GM12878 (cell line): ENCODE measurements at regions not wholly inside any gene's neighbourhood (a gene's known extent, or its start where the extent isn't known, plus 50 kb on each side); places are given as distances from the start of the nearest gene placed in this dataset.

ENCODE experiments used
- ATAC-seq: fragments of 200-7000 bp; cut with Tn5 transposase; 3 replicates; pipeline ENCODE4 v1.9.1; 2020; ENCODE audit warnings: mild to moderate bottlenecking, moderate library complexity
- BruUV-seq: library from RNA; stranded (reverse); fragments of 400-500 nt; replicated peaks from 2 replicates; lab custom pipeline; 2021; lab: Mats Ljungman, UMichigan
- CTCF ChIA-PET: fragments of 300-600 bp; sonication (Branson Sonifier 250); formaldehyde crosslinking; extraction: SDS; loops from one replicate; lab custom pipeline; 2021; ENCODE audit warnings: inconsistent platforms; lab: Yijun Ruan, JAX
- POLR2A ChIA-PET: fragments of 350-600 bp; formaldehyde crosslinking; extraction: SDS; loops from one replicate; lab custom pipeline; 2021; ENCODE audit warnings: inconsistent platforms; lab: Charles Lee
- RAD21 ChIA-PET: fragments of 300-600 bp; sonication (Branson Sonifier 250); formaldehyde crosslinking; loops from one replicate; lab custom pipeline; 2023; ENCODE audit warnings: antibody characterized with exemption; ENCODE audit not compliant: unreplicated experiment; lab: Charles Lee
- SMC1A ChIA-PET: fragments of 300-600 bp; sonication (Branson Sonifier 250); formaldehyde crosslinking; loops from one replicate; lab custom pipeline; 2023; ENCODE audit not compliant: unreplicated experiment, uncharacterized antibody; lab: Charles Lee
- DNase-seq: peaks from one replicate; pipeline ENCODE4 v3.0.0-alpha.2; 2011; ENCODE audit warnings: low read depth, low spot score
- FAIRE-seq: peaks from 3 replicates; lab custom pipeline; 2011; peaks lifted over from hg19 to GRCh38; lab: Jason Lieb, UNC
- H2AFZ ChIP-seq: 2 replicates; pipeline ENCODE4 v1.6.0; 2011; ENCODE audit warnings: low read depth, low read length, control low read depth; ENCODE audit not compliant: control insufficient read depth
- H3K27ac ChIP-seq: 2 replicates; pipeline ENCODE4 v1.5.1; 2011; ENCODE audit warnings: control low read depth; ENCODE audit not compliant: control insufficient read depth, insufficient read depth
- H3K27me3 ChIP-seq, 2 experiments: replicated peaks in 1 of 2; 2 replicates each; pipeline versions ENCODE4 v1.6.0 to v1.6.1; 2011; ENCODE audit warnings: low read length in 1 of 2; ENCODE audit not compliant: control insufficient read depth in 2 of 2, insufficient read depth in 2 of 2
- H3K36me3 ChIP-seq, 2 experiments: 2 replicates each; pipeline ENCODE4 v1.5.1; 2011; ENCODE audit warnings: low read length in 1 of 2; ENCODE audit not compliant: control insufficient read depth in 2 of 2, insufficient read depth in 2 of 2
- H3K4me1 ChIP-seq: 2 replicates; pipeline ENCODE4 v1.6.1; 2011; ENCODE audit warnings: mild to moderate bottlenecking, low read length, moderate library complexity, mixed read lengths; ENCODE audit not compliant: control insufficient read depth, insufficient read depth
- H3K4me2 ChIP-seq: 2 replicates; pipeline ENCODE4 v1.6.0; 2011; ENCODE audit warnings: control low read depth; ENCODE audit not compliant: control insufficient read depth, insufficient read depth
- H3K4me3 ChIP-seq: fragments of 200-600 bp; sonication (generic); 2 replicates; pipeline ENCODE4 v1.5.1; 2016
- H3K79me2 ChIP-seq: 2 replicates; pipeline ENCODE4 v1.6.0; 2011; ENCODE audit warnings: low read length; ENCODE audit not compliant: control insufficient read depth, insufficient read depth
- H3K9ac ChIP-seq: 2 replicates; pipeline ENCODE4 v1.8.0; 2011; ENCODE audit warnings: low read length, control low read depth, mixed read lengths; ENCODE audit not compliant: control insufficient read depth, insufficient read depth
- H3K9me3 ChIP-seq: replicated peaks from 3 replicates; pipeline ENCODE4 v1.5.1; 2011; ENCODE audit warnings: mild to moderate bottlenecking, low read length; ENCODE audit not compliant: control insufficient read depth, insufficient read depth
- H4K20me1 ChIP-seq: 2 replicates; pipeline ENCODE4 v1.6.0; 2011; ENCODE audit not compliant: control insufficient read depth, insufficient read depth
- CREB1 ChIP-seq: IDR thresholded peaks from 2 replicates; pipeline ENCODE4 v1.6.1; 2012; ENCODE audit warnings: low read depth, mild to moderate bottlenecking, inconsistent platforms
- GABPA ChIP-seq: IDR thresholded peaks from 2 replicates; pipeline ENCODE4 v1.6.1; 2014; ENCODE audit warnings: antibody characterized with exemption, low read depth, mild to moderate bottlenecking, inconsistent platforms
- RAD21 ChIP-seq: IDR thresholded peaks from 2 replicates; pipeline ENCODE4 v1.6.1; 2011; ENCODE audit warnings: mild to moderate bottlenecking, low read depth, low read length, moderate library complexity; ENCODE audit not compliant: insufficient read depth
- RUNX3 ChIP-seq: IDR thresholded peaks from 2 replicates; pipeline ENCODE4 v1.6.1; 2012; ENCODE audit warnings: low read length, inconsistent platforms
- SMAD5 ChIP-seq: IDR thresholded peaks from 2 replicates; pipeline ENCODE4 v1.6.1; 2016; ENCODE audit warnings: antibody characterized with exemption, low read depth
- SREBF2 ChIP-seq: IDR thresholded peaks from 2 replicates; pipeline ENCODE4 v1.6.1; 2012; ENCODE audit warnings: mild to moderate bottlenecking, low read length
- SRF ChIP-seq, 2 experiments: IDR thresholded peaks; 2 replicates each; pipeline ENCODE4 v1.6.1; 2011; ENCODE audit warnings: low read depth in 2 of 2, low read length in 2 of 2, mild to moderate bottlenecking in 1 of 2, moderate library complexity in 1 of 2
- STAT1 ChIP-seq: fragments of 450-650 bp; conservative IDR thresholded peaks from 2 replicates; pipeline ENCODE4 v1.6.1; 2014; ENCODE audit warnings: antibody characterized with exemption, mild to moderate bottlenecking
- TBL1XR1 ChIP-seq: IDR thresholded peaks from 2 replicates; pipeline ENCODE4 v1.6.1; 2012; ENCODE audit warnings: low read depth, low read length, improper control_type of control experiment
- WGBS: methylation state at CpG from one replicate; pipeline ENCODE4 v1.1.6; 2016; ENCODE audit warnings: low lambda C conversion rate; ENCODE audit not compliant: insufficient replicate concordance, insufficient coverage; ENCODE audit errors: missing lambda C conversion rate; 5-methylcytosine and 5-hydroxymethylcytosine counted together
- in situ Hi-C: fragments of 300-500 bp; cut with MboI; formaldehyde crosslinking; loops from 9 replicates; pipeline ENCODE4 v1.14.3; 2018; ENCODE audit warnings: mixed read lengths
- intact Hi-C: fragments of 100-400 bp; cut with micrococcal nuclease; formaldehyde crosslinking; loops from one replicate; pipeline ENCODE4 v1.14.2; 2022; ENCODE audit not compliant: unreplicated experiment
- TF ChIP-seq, protein P1 (sequence below): IDR thresholded peaks from 2 replicates; pipeline ENCODE4 v1.6.1; 2011; ENCODE audit warnings: borderline replicate concordance, low read depth, mild to moderate bottlenecking, moderate library complexity, low read length; ENCODE audit not compliant: insufficient read depth, poor library complexity, severe bottlenecking

- Histone ChIP-seq H3K9me3 (no peaks in the 10 kb centered on the region), H3K36me3 (no peaks in the 10 kb centered on the region), H3K27ac (no peak overlapping the region), H3K4me1 (no peaks in the 10 kb centered on the region), H3K9ac (no peak overlapping the region), H3K4me2 (no peak overlapping the region), H2AFZ (no peak overlapping the region), H3K27me3 (no peaks in the 10 kb centered on the region), H3K79me2 (no peaks in the 10 kb centered on the region), H4K20me1 (no peaks in the 10 kb centered on the region), H3K4me3 (no peak overlapping the region)
- intact Hi-C loops (no loop called here), in situ Hi-C loops (no loop called here)
- CTCF ChIA-PET: no interaction called here
- 23% methylated on average over 6 of the region's 6 CpGs for whole genome bisulfite sequencing
- FAIRE-seq: no peak
- POLR2A ChIA-PET: no interaction called here
- no peak for ATAC-seq
- no TSS peak for BruUV-seq
- no peak for DNase-seq
- RAD21 ChIA-PET: no interaction called here
- TF ChIP-seq CREB1 (no peak), STAT1 (no peak), SRF (IDR thresholded peaks at IDR 0.05; ENCODE audit: low read depth in 2 of 2, low read length in 2 of 2) (no peak), SMAD5 (no peak), GABPA (no peak), TBL1XR1 (no peak), RUNX3 (no peak), SREBF2 (no peak), RAD21 (no peak)
- TF ChIP-seq, protein P1, sequence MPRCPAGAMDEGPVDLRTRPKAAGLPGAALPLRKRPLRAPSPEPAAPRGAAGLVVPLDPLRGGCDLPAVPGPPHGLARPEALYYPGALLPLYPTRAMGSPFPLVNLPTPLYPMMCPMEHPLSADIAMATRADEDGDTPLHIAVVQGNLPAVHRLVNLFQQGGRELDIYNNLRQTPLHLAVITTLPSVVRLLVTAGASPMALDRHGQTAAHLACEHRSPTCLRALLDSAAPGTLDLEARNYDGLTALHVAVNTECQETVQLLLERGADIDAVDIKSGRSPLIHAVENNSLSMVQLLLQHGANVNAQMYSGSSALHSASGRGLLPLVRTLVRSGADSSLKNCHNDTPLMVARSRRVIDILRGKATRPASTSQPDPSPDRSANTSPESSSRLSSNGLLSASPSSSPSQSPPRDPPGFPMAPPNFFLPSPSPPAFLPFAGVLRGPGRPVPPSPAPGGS: no peak
- SMC1A ChIA-PET: interaction anchor here (1.4 kb wide), 1 partner anchor 25 kb away, joined by 3 read pairs; no protein-coding TSS in a partner anchor
Observed at GRCh38 chr4:187577941-187578480, 417.6 kb upstream of the ZFP42 start.
